ENCODE measurements at regions not wholly inside any gene's neighbourhood (a gene's known extent, or its start where the extent isn't known, plus 50 kb on each side); places are given as distances from the start of the nearest gene placed in this dataset.

GRCh38 chr4:18390655-18391353 lies 369.2 kb upstream of the LCORL start:
- DNase-seq (ENCODE audit: low read depth) = no peak

GRCh38 chr4:18389115-18389514 lies 367.6 kb upstream of the LCORL start:
- DNase-seq (ENCODE audit: low read depth) = no peak

GRCh38 chr4:18388039-18388438 lies 366.5 kb upstream of the LCORL start:
- no peak for DNase-seq (ENCODE audit: low read depth)

GRCh38 chr4:18381186-18381585 lies 359.6 kb upstream of the LCORL start:
- no peak for DNase-seq (ENCODE audit: low read depth)

- DNase-seq (ENCODE audit: low read depth) = no peak
Measured at GRCh38 chr4:18369561-18369960, 348.0 kb upstream of the LCORL start.

GRCh38 chr4:18366892-18367291 lies 345.3 kb upstream of the LCORL start:
- peak; percentile 14 for DNase-seq (ENCODE audit: low read depth)

- no peak for DNase-seq (ENCODE audit: low read depth)
Measured at GRCh38 chr4:18366136-18366535, 344.6 kb upstream of the LCORL start.

- DNase-seq (ENCODE audit: low read depth) = no peak
Measured at GRCh38 chr4:18343581-18343980, 322.0 kb upstream of the LCORL start.

GRCh38 chr4:18342847-18343246 lies 321.3 kb upstream of the LCORL start:
- no peak for DNase-seq (ENCODE audit: low read depth)

- DNase-seq (ENCODE audit: low read depth) = no peak
Measured at GRCh38 chr4:18321956-18322530, 300.5 kb upstream of the LCORL start.

- DNase-seq (ENCODE audit: low read depth) = no peak
Measured at GRCh38 chr4:18319431-18319830, 297.9 kb upstream of the LCORL start.

- DNase-seq (ENCODE audit: low read depth) = no peak
Measured at GRCh38 chr4:18318682-18319388, 297.3 kb upstream of the LCORL start.

- DNase-seq (ENCODE audit: low read depth) = no peak
Measured at GRCh38 chr4:18314731-18315130, 293.2 kb upstream of the LCORL start.

- no peak for DNase-seq (ENCODE audit: low read depth)
Measured at GRCh38 chr4:18297684-18298083, 276.1 kb upstream of the LCORL start.

- DNase-seq (ENCODE audit: low read depth) = no peak
Measured at GRCh38 chr4:18296411-18296810, 274.9 kb upstream of the LCORL start.

GRCh38 chr4:18294846-18295245 lies 273.3 kb upstream of the LCORL start:
- no peak for DNase-seq (ENCODE audit: low read depth)

- no peak for DNase-seq (ENCODE audit: low read depth)
Measured at GRCh38 chr4:18294021-18294420, 272.5 kb upstream of the LCORL start.

GRCh38 chr4:18292411-18292810 lies 270.9 kb upstream of the LCORL start:
- DNase-seq (ENCODE audit: low read depth) = no peak

- no peak for DNase-seq (ENCODE audit: low read depth)
Measured at GRCh38 chr4:18291981-18292380, 270.4 kb upstream of the LCORL start.

- DNase-seq (ENCODE audit: low read depth) = no peak
Measured at GRCh38 chr4:18291256-18291655, 269.7 kb upstream of the LCORL start.

- DNase-seq (ENCODE audit: low read depth) = no peak
Measured at GRCh38 chr4:18285357-18285756, 263.8 kb upstream of the LCORL start.

- DNase-seq (ENCODE audit: low read depth) = no peak
Measured at GRCh38 chr4:18278244-18278643, 256.7 kb upstream of the LCORL start.

- no peak for DNase-seq (ENCODE audit: low read depth)
Measured at GRCh38 chr4:18262832-18263231, 241.3 kb upstream of the LCORL start.

GRCh38 chr4:18252052-18252451 lies 230.5 kb upstream of the LCORL start:
- no peak for DNase-seq (ENCODE audit: low read depth)
